ENCODE measurements at regions not wholly inside any gene's neighbourhood (a gene's known extent, or its start where the extent isn't known, plus 50 kb on each side); places are given as distances from the start of the nearest gene placed in this dataset.

DNA sequence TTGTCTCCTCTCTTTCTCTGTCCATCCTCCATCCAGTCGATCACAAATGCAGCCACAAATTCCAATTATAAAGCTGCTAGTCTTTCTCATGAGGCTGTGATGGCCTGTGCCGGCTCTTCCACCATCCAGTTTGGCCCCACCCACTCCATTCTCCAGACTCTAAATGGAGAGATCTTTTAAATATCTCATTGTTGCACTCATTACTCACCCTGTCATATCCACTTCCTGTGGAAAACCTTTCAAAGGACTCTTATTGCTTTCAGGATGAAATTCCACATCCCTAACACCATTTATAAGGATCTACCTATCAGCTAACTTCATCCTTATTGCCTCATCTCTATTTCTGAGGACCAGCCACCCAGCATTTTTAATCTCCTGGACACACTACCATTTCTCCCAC is 70.6 kb downstream of the NRN1 start:
- Histone ChIP-seq H3K4ac (ENCODE audit: low read depth, low read length) (no peak overlapping the region), H4K20me1 (ENCODE audit: control insufficient read depth, insufficient read depth, insufficient read length) (no peaks in the 10 kb centered on the region), H3K79me2 (ENCODE audit: insufficient read depth, low read length) (no peaks in the 10 kb centered on the region), H3K56ac (ENCODE audit: insufficient read length, low read depth, low read length) (no peak overlapping the region), H3T11ph (ENCODE audit: low read length) (no peak overlapping the region), H4K91ac (ENCODE audit: insufficient read length, low read depth, low read length) (no peak overlapping the region), H2BK15ac (ENCODE audit: low read depth, low read length) (no peak overlapping the region), H2BK20ac (ENCODE audit: low read depth, low read length, poor library complexity, severe bottlenecking) (no peak overlapping the region), H2AFZ (ENCODE audit: low read length) (no peak overlapping the region), H3K23ac (ENCODE audit: insufficient read length, low read depth, low read length) (no peak overlapping the region), H4K8ac (replicated peaks; ENCODE audit: insufficient read length, low read depth, low read length) (no peak overlapping the region), H2BK120ac (ENCODE audit: low read depth, low read length, poor library complexity, severe bottlenecking) (no peak overlapping the region), H2BK5ac (ENCODE audit: insufficient read length, low read length) (no peak overlapping the region), H3K23me2 (ENCODE audit: insufficient read length, low read depth, low read length, poor library complexity, severe bottlenecking) (no peaks in the 10 kb centered on the region), H2BK12ac (ENCODE audit: insufficient read length, low read depth, low read length) (no peak overlapping the region), H3K18ac (ENCODE audit: insufficient read length, low read depth, low read length) (no peak overlapping the region), H3K9ac (ENCODE audit: extremely low read depth, insufficient read length, low read length) (no peak overlapping the region), H3K79me1 (ENCODE audit: insufficient read depth, low read depth, low read length, poor library complexity, severe bottlenecking) (no peaks in the 10 kb centered on the region), H2AK5ac (ENCODE audit: insufficient read length, low read length) (no peak overlapping the region), H3K4me1 (ENCODE audit: insufficient read depth, low read length) (no peaks in the 10 kb centered on the region), H3K27me3 (ENCODE audit: insufficient read depth, low read length) (no peaks in the 10 kb centered on the region), H3K14ac (ENCODE audit: insufficient read depth, low read length) (no peak overlapping the region), H3K9me3 (ENCODE audit: control insufficient read depth, low read depth, low read length) (no peaks in the 10 kb centered on the region), H4K5ac (ENCODE audit: insufficient read length, low read depth, low read length) (no peak overlapping the region), H3K27ac (ENCODE audit: insufficient read length, low read depth, low read length) (no peak overlapping the region), H3K4me2 (ENCODE audit: insufficient read depth, insufficient read length, low read length) (no peak overlapping the region)
- Mint-ChIP-seq H3K4me3 (no peak overlapping the region), H3K9me3 (peaks cover 4 to 8% of the 10 kb centered on the region in 2 experiments; a peak in 3 of 5 replicates), H3K36me3 (ENCODE audit: insufficient read depth in 1 of 3, low read depth in 3 of 3) (peaks cover 0 to 12% (median 0%) of the 10 kb centered on the region in 3 experiments; a peak in 3 of 7 replicates), H3K27me3 (ENCODE audit: low read depth) (peaks cover 10% of the 10 kb centered on the region), H3K4me1 (0 out of 4 replicates have a peak, but pooled peaks cover 0 to 4% of the 10 kb centered on the region in 2 experiments), H3K27ac (no peak overlapping the region)
- no CpG with 5 or more reads among the region's 2 CpGs for WGBS (ENCODE audit: extremely low coverage, insufficient read length, low lambda C conversion rate)
- TF ChIP-seq, protein P1, sequence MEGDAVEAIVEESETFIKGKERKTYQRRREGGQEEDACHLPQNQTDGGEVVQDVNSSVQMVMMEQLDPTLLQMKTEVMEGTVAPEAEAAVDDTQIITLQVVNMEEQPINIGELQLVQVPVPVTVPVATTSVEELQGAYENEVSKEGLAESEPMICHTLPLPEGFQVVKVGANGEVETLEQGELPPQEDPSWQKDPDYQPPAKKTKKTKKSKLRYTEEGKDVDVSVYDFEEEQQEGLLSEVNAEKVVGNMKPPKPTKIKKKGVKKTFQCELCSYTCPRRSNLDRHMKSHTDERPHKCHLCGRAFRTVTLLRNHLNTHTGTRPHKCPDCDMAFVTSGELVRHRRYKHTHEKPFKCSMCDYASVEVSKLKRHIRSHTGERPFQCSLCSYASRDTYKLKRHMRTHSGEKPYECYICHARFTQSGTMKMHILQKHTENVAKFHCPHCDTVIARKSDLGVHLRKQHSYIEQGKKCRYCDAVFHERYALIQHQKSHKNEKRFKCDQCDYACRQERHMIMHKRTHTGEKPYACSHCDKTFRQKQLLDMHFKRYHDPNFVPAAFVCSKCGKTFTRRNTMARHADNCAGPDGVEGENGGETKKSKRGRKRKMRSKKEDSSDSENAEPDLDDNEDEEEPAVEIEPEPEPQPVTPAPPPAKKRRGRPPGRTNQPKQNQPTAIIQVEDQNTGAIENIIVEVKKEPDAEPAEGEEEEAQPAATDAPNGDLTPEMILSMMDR (conservative IDR thresholded peaks at IDR 0.05), result no peak
- no peak for DNase-seq
